NB4 (cell line): ENCODE measurements at regions not wholly inside any gene's neighbourhood (a gene's known extent, or its start where the extent isn't known, plus 50 kb on each side); places are given as distances from the start of the nearest gene placed in this dataset.

Experiments
- CTCF ChIP-seq: IDR thresholded peaks from one replicate; pipeline ENCODE4 v1.5.1; 2012; ENCODE audit warnings: low read depth, low read length
- POLR2A ChIP-seq: IDR thresholded peaks from 2 replicates; pipeline ENCODE4 v1.6.1; 2011; ENCODE audit warnings: mild to moderate bottlenecking; ENCODE audit not compliant: insufficient read length; ENCODE audit errors: extremely low read depth

DNA sequence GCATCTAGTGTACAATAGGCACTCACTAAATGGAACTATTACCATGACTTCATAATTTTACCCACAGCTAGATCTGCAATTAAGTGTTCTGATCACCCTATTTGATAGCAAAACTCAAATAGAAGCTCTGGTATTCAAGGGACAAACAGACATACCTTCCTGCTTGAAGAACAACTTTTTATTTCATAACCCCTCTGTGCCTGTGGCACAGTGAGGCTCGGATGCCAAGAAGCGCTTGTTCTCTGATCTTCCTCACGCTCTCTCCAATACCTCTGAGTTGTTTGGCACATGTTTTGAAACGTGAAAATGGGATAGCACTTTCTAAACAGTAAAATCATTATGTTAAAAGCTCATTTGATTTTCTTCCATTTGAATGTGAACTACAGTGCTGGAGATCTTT is 232.0 kb downstream of the KLF5 start:
- no peak for TF ChIP-seq CTCF
- TF ChIP-seq POLR2A: no peak
